ENCODE measurements at regions not wholly inside any gene's neighbourhood (a gene's known extent, or its start where the extent isn't known, plus 50 kb on each side); places are given as distances from the start of the nearest gene placed in this dataset.
A peak's percentile ranks its signal among the peaks of the same experiment; 100 is the strongest.
"Not testable (repeated sequence)": the region's sequence is repeated elsewhere in the genome, so short reads cannot be mapped to it uniquely, and the experiment has no call there.

DNA sequence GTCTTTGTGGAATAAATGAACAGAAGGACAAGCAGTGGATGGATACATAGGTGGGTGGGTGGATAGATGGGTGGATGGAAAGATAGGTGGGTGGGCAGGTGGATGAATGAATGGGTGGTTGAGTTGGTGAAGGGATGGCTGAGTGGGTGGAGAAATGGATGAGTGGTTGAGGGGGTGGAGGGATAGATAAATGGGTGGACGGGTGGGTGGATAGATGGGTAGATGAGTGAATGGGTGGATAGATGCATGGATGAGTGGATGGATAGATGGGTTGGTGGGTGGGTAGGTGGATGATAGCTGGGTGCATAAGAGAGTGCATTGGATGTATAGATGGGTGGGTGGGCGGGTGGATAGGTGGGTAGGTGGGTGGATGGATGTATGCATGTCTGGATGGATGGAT, 63.5 kb downstream of the UNC93B1 start:
- DNase-seq = not testable (repeated sequence)

- not testable (repeated sequence) for DNase-seq
Observed at GRCh38 chr11:67938964-67939363, 64.9 kb downstream of the UNC93B1 start.

GRCh38 chr11:67938371-67938770, 65.5 kb downstream of the UNC93B1 start:
- DNase-seq = not testable (repeated sequence)

- not testable (repeated sequence) for DNase-seq
Observed at GRCh38 chr11:67923565-67923964, 80.3 kb downstream of the UNC93B1 start.

- peak; percentile 22 for DNase-seq
Observed at GRCh38 chr11:67920546-67920945, 83.4 kb downstream of the UNC93B1 start.

GRCh38 chr11:67912184-67912583, 91.7 kb downstream of the UNC93B1 start:
- DNase-seq = not testable (repeated sequence)

- DNase-seq = not testable (repeated sequence)
Observed at GRCh38 chr11:67911211-67911610, 92.7 kb downstream of the UNC93B1 start.

- not testable (repeated sequence) for DNase-seq
Observed at GRCh38 chr11:67910803-67911202, 93.1 kb downstream of the UNC93B1 start.

- not testable (repeated sequence) for DNase-seq
Observed at GRCh38 chr11:67906969-67907368, 96.9 kb downstream of the UNC93B1 start.

- DNase-seq = not testable (repeated sequence)
Observed at GRCh38 chr11:67899462-67899861, 104.4 kb downstream of the UNC93B1 start.

GRCh38 chr11:67893487-67893886, 110.4 kb downstream of the UNC93B1 start:
- not testable (repeated sequence) for DNase-seq

DNA sequence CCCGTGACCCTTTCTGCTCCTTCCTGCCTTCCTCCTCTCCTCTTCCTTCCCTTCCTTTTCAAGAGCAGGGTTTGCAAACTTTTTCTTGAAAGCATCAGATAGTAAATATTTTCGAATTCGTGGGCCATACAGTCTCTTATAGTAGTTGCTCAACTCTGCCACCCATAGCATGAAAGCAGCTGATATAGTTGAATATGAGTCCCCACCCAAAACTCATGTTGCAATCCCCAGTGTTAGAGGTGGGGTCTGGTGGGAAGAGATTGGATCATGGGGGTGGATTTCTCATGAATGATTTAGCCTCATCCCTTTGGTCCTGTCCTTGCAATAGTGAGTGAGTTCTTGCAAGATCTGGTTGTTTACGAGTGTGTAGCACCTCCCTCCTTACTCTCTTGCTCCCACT, 114.3 kb downstream of the UNC93B1 start:
- not testable (repeated sequence) for DNase-seq

DNA sequence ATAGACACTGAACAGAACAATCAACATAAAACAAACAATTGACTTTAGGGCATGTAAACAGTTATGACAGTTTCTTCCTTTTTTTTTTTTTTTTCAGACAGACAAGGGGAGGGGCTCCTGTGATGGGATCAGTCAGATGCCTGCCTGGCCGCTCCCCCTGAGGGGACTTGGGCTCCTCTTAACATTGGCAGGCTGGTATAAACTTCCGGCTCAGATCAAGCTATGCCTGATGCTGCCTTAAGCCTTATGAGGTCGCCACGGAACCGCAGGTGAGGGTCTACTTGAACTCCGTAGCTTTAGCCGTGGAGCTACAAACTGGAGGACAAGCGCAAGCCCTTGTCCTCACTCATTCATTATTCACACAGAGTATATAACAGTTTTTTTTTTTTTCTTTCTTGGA, 115.8 kb downstream of the UNC93B1 start:
- DNase-seq = not testable (repeated sequence)

- DNase-seq = not testable (repeated sequence)
Observed at GRCh38 chr11:67886672-67887071, 117.2 kb downstream of the UNC93B1 start.

DNA sequence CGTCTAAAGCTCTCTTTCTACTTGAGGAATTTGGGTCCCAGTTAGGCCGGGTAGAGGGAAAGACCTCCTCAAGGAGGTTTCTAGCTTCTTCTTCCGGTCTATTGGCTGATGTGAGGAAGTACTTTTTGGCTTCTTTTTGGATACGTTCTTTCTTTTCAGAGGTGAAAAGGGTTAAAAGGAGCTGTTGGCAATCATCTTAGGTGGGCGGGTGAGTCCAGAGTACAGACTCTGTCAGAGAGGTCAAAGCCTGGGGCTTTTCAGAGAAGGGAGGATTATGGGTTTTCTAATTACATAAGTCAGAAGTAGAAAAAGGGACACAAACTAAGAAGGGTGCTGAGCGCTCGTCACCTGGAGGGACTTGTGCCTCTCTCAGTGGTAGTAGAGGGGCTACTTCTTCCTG, 117.7 kb downstream of the UNC93B1 start:
- DNase-seq = not testable (repeated sequence)

DNA sequence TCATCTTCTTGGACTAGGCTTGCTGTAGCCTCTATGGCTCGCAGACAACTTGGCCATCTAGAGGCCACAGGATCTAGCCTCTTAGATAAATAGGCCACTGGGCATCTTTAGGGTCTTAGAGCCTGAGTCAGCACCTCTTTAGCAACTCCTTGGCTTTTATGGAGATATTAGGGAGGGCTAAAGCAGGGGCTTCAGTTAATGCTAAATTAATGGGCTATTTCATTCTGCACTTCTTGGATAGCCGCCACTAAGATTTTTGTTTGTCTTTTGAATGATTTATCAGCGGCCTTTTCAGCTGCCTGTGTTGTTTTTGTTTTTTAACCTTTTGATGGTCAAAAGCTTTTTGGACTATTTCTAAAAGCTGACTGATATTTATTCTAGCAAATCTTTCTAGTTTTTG, 118.3 kb downstream of the UNC93B1 start:
- not testable (repeated sequence) for DNase-seq

GRCh38 chr11:67884761-67885558, 118.9 kb downstream of the UNC93B1 start:
- not testable (repeated sequence) for DNase-seq

GRCh38 chr11:67884073-67884757, 119.7 kb downstream of the UNC93B1 start:
- DNase-seq = not testable (repeated sequence)

DNA sequence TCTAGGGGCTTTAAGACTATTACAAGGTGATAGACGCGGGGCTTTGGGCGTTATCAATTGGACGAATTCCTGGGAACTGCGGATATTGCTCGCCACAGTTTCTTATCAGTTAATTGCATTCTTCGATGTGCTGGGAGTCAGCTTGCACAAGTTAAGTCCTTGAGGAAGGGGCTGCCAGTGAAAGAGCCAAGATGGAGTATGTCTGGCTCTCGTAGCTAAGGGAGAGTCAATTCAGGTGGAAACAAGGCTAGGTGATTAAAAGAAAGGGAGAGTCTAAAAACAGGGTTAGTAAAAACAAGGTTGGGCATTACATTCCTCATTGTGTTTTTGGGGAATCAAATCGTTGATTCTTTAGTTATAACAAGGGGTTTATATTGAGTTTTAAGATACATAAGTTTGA, 121.6 kb downstream of the UNC93B1 start:
- not testable (repeated sequence) for DNase-seq

GRCh38 chr11:67881836-67882235, 122.1 kb downstream of the UNC93B1 start:
- not testable (repeated sequence) for DNase-seq

DNA sequence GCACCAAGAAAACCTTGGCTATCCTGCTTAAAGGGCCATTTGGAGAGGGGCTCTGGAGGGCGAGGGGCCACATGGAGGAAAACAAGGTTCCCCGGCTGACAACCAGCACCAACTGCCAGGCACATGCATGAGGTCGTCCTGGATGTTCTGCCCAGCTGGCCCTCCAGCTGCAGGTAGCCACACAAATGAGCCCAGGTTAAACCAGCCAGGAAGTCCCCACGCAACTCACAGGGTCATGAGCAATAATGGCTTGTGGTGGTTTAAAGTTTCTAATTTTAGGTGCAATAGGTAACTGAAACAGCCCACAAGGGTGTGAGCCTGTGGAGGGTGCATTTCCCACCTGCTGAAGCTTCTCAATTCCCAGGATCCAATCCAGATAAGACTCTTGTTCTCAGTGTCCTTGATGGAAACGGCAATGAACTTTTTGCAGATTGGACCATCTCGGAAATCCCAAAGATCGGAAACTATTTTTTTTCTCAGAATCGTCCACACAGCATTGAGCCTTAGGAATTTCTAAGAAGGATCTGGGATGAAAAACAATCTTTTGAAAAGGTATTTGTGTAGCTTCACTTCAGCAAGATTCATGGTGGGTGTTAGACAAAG, 123.2 kb downstream of the UNC93B1 start:
- DNase-seq = not testable (repeated sequence)

DNA sequence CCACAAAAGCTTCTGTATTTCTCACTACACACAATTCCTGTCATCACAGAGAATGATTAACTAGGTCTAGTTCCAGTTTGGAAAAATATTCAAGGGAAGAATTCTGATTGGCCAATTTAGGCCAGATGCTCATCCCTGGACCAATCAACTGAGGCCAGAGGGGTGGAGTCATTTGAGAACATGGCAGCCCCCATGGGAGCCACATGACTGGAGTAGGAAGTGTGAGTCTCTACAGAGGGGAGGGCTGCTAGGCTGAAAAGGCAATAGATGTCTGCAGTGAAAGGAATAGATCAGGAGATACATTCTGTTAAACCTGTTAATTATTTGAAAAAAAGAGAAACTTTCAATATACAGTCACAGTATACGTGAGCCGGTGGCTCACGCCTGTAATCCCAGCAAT, 125.2 kb downstream of the UNC93B1 start:
- DNase-seq = not testable (repeated sequence)

DNA sequence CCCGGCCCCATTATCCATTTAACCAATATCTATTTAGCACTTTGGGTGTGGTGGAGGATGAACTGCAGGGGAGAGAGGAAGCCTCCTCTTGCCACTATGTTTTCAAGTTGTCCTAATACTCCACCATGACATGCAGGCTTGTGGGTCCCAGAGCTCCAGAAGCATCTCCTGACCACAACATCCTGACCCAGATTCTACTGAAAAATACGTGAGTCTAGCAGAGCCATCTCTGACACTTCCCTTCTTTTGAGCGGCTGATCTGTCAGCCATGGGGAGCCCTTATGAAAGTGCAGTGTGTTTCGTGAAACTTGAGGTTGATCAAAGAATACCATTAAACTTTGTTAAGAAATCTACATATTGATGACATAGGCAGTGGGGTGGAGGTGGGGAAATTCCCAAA, 126.6 kb downstream of the UNC93B1 start:
- not testable (repeated sequence) for DNase-seq

- DNase-seq = not testable (repeated sequence)
Observed at GRCh38 chr11:67873223-67873622, 130.7 kb downstream of the UNC93B1 start.

Measured in stimulated activated CD4-positive, alpha-beta T cell treated with anti-CD3 and anti-CD28 coated beads, Interleukin-12 subunit alpha, Interleukin-12 subunit beta, amount 100 ng/mL, for 4 hours (primary cell).